ENCODE measurements at regions not wholly inside any gene's neighbourhood (a gene's known extent, or its start where the extent isn't known, plus 50 kb on each side); places are given as distances from the start of the nearest gene placed in this dataset.

DNA sequence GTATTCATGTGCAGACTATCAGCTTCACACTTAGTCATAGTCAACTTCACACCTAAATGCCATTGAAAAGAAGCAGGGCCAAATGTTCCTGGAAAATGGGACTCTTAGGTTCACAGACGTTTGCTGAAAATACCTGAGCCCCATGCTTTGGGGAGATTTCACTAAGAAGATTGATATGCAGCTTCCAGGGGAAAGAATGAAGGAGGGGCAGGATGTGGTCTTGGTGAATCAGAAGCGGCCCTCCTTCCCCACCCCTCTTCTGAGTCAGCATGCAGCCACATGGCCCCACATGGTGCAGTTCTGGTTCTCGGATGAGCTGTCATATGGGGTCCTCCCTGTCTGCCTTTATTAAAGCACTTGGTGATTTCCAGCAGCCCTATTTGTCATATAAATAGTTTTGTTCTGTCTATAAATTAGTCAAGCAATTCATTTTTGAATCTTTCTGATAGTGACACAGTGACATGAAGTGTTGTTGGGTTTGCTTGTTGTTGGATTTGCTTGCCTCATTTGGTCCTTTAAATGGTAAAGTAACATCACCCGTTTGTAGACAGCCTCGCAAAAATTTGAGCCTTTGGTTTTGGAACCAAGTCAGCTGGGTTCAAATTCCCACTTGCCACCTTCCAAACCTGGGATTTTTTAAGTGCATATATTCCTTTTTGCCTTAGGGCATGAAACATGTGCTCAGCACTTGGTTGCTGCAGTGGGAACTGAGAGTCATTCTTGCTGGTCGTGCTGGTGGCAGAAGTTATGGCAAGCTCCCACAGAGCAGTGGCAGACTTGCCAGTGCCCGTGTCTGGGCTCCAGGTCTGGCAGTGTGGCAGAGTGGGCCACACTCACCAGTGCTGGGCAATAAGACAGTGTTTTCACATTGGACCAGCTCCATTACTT, 68.1 kb upstream of the CDK6 start:
- TF ChIP-seq, protein P1, sequence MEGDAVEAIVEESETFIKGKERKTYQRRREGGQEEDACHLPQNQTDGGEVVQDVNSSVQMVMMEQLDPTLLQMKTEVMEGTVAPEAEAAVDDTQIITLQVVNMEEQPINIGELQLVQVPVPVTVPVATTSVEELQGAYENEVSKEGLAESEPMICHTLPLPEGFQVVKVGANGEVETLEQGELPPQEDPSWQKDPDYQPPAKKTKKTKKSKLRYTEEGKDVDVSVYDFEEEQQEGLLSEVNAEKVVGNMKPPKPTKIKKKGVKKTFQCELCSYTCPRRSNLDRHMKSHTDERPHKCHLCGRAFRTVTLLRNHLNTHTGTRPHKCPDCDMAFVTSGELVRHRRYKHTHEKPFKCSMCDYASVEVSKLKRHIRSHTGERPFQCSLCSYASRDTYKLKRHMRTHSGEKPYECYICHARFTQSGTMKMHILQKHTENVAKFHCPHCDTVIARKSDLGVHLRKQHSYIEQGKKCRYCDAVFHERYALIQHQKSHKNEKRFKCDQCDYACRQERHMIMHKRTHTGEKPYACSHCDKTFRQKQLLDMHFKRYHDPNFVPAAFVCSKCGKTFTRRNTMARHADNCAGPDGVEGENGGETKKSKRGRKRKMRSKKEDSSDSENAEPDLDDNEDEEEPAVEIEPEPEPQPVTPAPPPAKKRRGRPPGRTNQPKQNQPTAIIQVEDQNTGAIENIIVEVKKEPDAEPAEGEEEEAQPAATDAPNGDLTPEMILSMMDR (conservative IDR thresholded peaks at IDR 0.05; ENCODE audit: low read depth, low read length) = no peak
- TF ChIP-seq EZH2 (IDR thresholded peaks at IDR 0.05; ENCODE audit: low read length, unreplicated experiment) (no peak), EZH2phosphoT487 (IDR thresholded peaks at IDR 0.05; ENCODE audit: borderline replicate concordance, low read length) (no peak)
